Memory B cell (primary cell): ENCODE measurements at regions not wholly inside any gene's neighbourhood (a gene's known extent, or its start where the extent isn't known, plus 50 kb on each side); places are given as distances from the start of the nearest gene placed in this dataset.
A peak's percentile ranks its signal among the peaks of the same experiment; 100 is the strongest.

Experiments
- ATAC-seq: fragments of 150-1000 bp; cut with Tn5 transposase; 2 replicates; pipeline ENCODE4 v1.10.0; 2021; ENCODE audit warnings: low read depth, mild to moderate bottlenecking, moderate library complexity
- DNase-seq, 2 donors: peaks; one replicate each; pipeline ENCODE4 v3.0.0; 2022; ENCODE audit warnings: low spot score in 2 of 2
- H3K27ac Mint-ChIP-seq: one replicate; pipeline ENCODE4 v1.8.0; 2022; ENCODE audit warnings: mild to moderate bottlenecking, moderate library complexity, mixed read lengths
- H3K27me3 Mint-ChIP-seq: one replicate; pipeline ENCODE4 v1.8.0; 2022; ENCODE audit warnings: mixed read lengths
- H3K36me3 Mint-ChIP-seq: one replicate; pipeline ENCODE4 v1.8.0; 2022; ENCODE audit warnings: mild to moderate bottlenecking, mixed read lengths
- H3K4me1 Mint-ChIP-seq: one replicate; pipeline ENCODE4 v1.8.0; 2022; ENCODE audit warnings: mixed read lengths
- H3K4me3 Mint-ChIP-seq: one replicate; pipeline ENCODE4 v1.8.0; 2022; ENCODE audit warnings: mild to moderate bottlenecking, moderate library complexity, mixed read lengths
- H3K9me3 Mint-ChIP-seq: one replicate; pipeline ENCODE4 v1.8.0; 2022; ENCODE audit warnings: mixed read lengths

GRCh38 chr6:44560458-44561059 lies 173.1 kb downstream of the CDC5L start:
- no peaks in the 10 kb centered on the region for H3K36me3 Mint-ChIP-seq
- H3K27me3 Mint-ChIP-seq, result peaks cover 20% of the 10 kb centered on the region
- H3K27ac Mint-ChIP-seq, result no peak overlapping the region

DNA sequence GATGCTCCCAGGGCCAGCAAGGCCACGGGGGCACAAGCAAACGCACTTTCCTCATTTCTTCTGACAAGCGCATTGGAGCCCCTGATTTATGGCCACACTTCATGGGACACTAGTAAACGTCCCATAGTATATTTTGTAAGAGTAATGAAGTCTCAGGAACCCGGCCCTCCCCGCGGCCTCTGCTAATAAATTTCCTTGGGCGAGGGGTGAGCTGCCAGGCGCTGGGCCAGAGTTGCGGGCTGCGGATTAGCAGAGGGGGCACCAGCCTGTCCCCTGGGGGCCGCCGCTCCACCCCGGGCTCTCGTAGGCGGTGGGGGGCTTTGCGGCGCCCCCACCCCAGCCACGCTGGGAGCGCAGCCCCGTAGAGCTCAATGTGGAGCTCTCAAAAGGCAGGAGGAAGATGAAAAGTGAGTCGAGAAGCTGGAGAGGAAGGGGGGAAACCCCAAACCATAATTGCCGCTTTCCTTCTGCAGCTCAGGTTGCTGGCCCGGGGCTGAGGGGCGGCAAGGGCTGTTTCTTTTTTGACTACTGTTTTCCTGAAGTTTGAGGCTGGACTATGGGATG lies 173.6 kb downstream of the CDC5L start:
- DNase-seq (no peak), ATAC-seq (no peak)
- Mint-ChIP-seq H3K4me3 (peak overlapping the region; percentile 29), H3K4me1 (peaks cover 7% of the 10 kb centered on the region), H3K27me3 (peaks cover 20% of the 10 kb centered on the region), H3K9me3 (no peaks in the 10 kb centered on the region), H3K36me3 (no peaks in the 10 kb centered on the region), H3K27ac (no peak overlapping the region)

More at GRCh38 chr6:44560458-44561059, 173.1 kb downstream of the CDC5L start:
- no peak overlapping the region for H3K4me3 Mint-ChIP-seq
- ATAC-seq (no peak), DNase-seq (no peak)
- no peaks in the 10 kb centered on the region for H3K9me3 Mint-ChIP-seq
- peaks cover 7% of the 10 kb centered on the region for H3K4me1 Mint-ChIP-seq

- ATAC-seq, result no peak
- H3K9me3 Mint-ChIP-seq, result no peaks in the 10 kb centered on the region
- no peak for DNase-seq
- peaks cover 22% of the 10 kb centered on the region for H3K27me3 Mint-ChIP-seq
- H3K4me1 Mint-ChIP-seq, result peaks cover 7% of the 10 kb centered on the region
- H3K27ac Mint-ChIP-seq, result no peak overlapping the region
- H3K4me3 Mint-ChIP-seq, result no peak overlapping the region
- no peaks in the 10 kb centered on the region for H3K36me3 Mint-ChIP-seq
Observed at GRCh38 chr6:44561832-44562665, 174.5 kb downstream of the CDC5L start.

- Mint-ChIP-seq H3K27ac (no peak overlapping the region), H3K27me3 (peaks cover 18% of the 10 kb centered on the region)
- ATAC-seq, result no peak
Observed at GRCh38 chr6:44563397-44563796, 175.9 kb downstream of the CDC5L start.

GRCh38 chr6:44564906-44565524 lies 177.5 kb downstream of the CDC5L start:
- ATAC-seq (no peak), DNase-seq (no peak)
- peaks cover 4% of the 10 kb centered on the region for H3K4me1 Mint-ChIP-seq
- H3K27me3 Mint-ChIP-seq, result peaks cover 13% of the 10 kb centered on the region
- H3K4me3 Mint-ChIP-seq, result no peak overlapping the region
- no peaks in the 10 kb centered on the region for H3K9me3 Mint-ChIP-seq
- H3K27ac Mint-ChIP-seq, result no peak overlapping the region
- no peaks in the 10 kb centered on the region for H3K36me3 Mint-ChIP-seq

More at GRCh38 chr6:44563397-44563796, 175.9 kb downstream of the CDC5L start:
- no peak for DNase-seq
- Mint-ChIP-seq H3K4me1 (peaks cover 6% of the 10 kb centered on the region), H3K4me3 (no peak overlapping the region), H3K9me3 (no peaks in the 10 kb centered on the region), H3K36me3 (no peaks in the 10 kb centered on the region)

- ATAC-seq, result no peak
- Mint-ChIP-seq H3K27me3 (peaks cover 11% of the 10 kb centered on the region), H3K4me3 (no peak overlapping the region), H3K9me3 (no peaks in the 10 kb centered on the region), H3K4me1 (no peaks in the 10 kb centered on the region), H3K36me3 (no peaks in the 10 kb centered on the region), H3K27ac (no peak overlapping the region)
- no peak for DNase-seq
Observed at GRCh38 chr6:44567406-44567805, 179.9 kb downstream of the CDC5L start.

DNA sequence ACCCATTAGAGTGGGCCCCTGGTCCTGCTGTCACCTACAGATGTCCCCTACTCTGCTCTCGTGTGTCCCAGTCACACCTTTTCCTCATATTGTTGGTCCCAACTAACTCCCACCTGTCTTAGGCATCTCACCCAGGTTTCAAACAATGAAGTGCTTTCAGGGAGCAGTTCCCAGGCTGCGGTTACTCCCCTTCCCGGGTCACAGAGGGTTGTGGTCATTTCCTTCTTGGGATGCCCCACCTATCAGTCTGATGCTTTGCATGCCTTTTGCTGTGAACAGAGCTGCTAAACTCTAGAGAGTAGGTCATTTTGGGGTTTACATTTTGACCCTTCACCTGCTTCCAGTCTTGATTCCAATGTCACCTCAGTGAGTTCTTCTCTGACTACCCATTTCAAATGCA lies 181.6 kb downstream of the CDC5L start:
- Mint-ChIP-seq H3K36me3 (no peaks in the 10 kb centered on the region), H3K9me3 (no peaks in the 10 kb centered on the region), H3K4me3 (no peak overlapping the region), H3K27me3 (peaks cover 14% of the 10 kb centered on the region), H3K4me1 (no peaks in the 10 kb centered on the region), H3K27ac (no peak overlapping the region)
- ATAC-seq, result no peak
- DNase-seq, result no peak

DNA sequence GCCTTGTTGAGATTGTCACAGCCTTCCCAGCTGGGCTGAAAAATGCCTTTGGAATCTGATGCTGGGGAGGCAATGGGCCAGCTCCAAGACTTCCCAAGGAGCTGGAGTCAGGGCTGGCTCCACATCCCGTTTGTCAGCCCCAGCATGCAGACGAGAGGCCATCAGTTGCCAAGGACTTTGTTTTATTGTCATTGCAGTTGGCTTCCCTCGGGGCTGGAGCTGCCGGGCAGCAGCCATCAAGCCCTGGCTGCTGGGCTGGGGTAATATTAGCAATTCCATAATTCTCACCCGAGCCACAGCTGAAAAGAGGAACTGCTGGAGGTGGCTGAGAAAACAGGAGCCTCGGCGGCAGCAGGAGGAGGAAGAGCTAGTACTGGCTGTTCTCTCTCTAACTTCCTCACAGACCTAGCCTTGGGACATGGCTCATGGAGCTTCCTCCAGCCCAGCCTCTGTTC lies 182.5 kb downstream of the CDC5L start:
- Mint-ChIP-seq H3K4me3 (no peak overlapping the region), H3K9me3 (no peaks in the 10 kb centered on the region), H3K36me3 (no peaks in the 10 kb centered on the region), H3K27me3 (peaks cover 14% of the 10 kb centered on the region), H3K27ac (no peak overlapping the region), H3K4me1 (no peaks in the 10 kb centered on the region)
- DNase-seq (no peak), ATAC-seq (no peak)

GRCh38 chr6:44571510-44571909 lies 184.0 kb downstream of the CDC5L start:
- H3K36me3 Mint-ChIP-seq, result no peaks in the 10 kb centered on the region
- peaks cover 13% of the 10 kb centered on the region for H3K27me3 Mint-ChIP-seq
- H3K4me3 Mint-ChIP-seq, result no peak overlapping the region
- no peaks in the 10 kb centered on the region for H3K4me1 Mint-ChIP-seq
- no peak overlapping the region for H3K27ac Mint-ChIP-seq
- DNase-seq, result no peak
- no peak for ATAC-seq
- no peaks in the 10 kb centered on the region for H3K9me3 Mint-ChIP-seq

- no peaks in the 10 kb centered on the region for H3K4me1 Mint-ChIP-seq
- DNase-seq (no peak), ATAC-seq (no peak)
- no peaks in the 10 kb centered on the region for H3K9me3 Mint-ChIP-seq
- H3K36me3 Mint-ChIP-seq, result no peaks in the 10 kb centered on the region
- H3K27ac Mint-ChIP-seq, result no peak overlapping the region
- H3K4me3 Mint-ChIP-seq, result no peak overlapping the region
- H3K27me3 Mint-ChIP-seq, result peaks cover 10% of the 10 kb centered on the region
Observed at GRCh38 chr6:44572346-44572745, 184.8 kb downstream of the CDC5L start.

DNA sequence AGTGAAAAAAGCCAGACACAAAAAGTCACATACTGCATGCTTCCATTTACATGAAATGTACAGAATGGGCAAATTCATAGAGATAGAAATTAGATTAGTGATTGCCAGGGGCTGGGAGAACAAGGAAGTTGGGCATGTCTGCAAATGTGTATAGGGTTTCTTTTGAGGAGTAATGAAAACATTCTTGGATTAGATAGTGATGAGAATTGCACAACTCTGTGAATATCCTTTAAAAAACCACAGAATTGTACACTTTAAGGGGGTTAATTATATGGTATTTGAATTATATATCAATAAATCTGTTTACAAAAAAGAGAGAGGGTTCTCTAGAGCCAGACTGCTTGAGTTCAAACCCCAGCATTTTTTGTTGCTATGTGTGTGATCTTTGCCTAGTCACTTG lies 188.1 kb downstream of the CDC5L start:
- Mint-ChIP-seq H3K27ac (no peak overlapping the region), H3K4me1 (no peaks in the 10 kb centered on the region), H3K4me3 (no peak overlapping the region), H3K36me3 (no peaks in the 10 kb centered on the region), H3K9me3 (no peaks in the 10 kb centered on the region), H3K27me3 (peaks cover 13% of the 10 kb centered on the region)
- ATAC-seq, result no peak
- DNase-seq, result no peak

- no peaks in the 10 kb centered on the region for H3K9me3 Mint-ChIP-seq
- no peak overlapping the region for H3K4me3 Mint-ChIP-seq
- ATAC-seq (no peak), DNase-seq (no peak)
- H3K27ac Mint-ChIP-seq, result no peak overlapping the region
- no peaks in the 10 kb centered on the region for H3K4me1 Mint-ChIP-seq
- peaks cover 13% of the 10 kb centered on the region for H3K27me3 Mint-ChIP-seq
- no peaks in the 10 kb centered on the region for H3K36me3 Mint-ChIP-seq
Observed at GRCh38 chr6:44576132-44576631, 188.7 kb downstream of the CDC5L start.

DNA sequence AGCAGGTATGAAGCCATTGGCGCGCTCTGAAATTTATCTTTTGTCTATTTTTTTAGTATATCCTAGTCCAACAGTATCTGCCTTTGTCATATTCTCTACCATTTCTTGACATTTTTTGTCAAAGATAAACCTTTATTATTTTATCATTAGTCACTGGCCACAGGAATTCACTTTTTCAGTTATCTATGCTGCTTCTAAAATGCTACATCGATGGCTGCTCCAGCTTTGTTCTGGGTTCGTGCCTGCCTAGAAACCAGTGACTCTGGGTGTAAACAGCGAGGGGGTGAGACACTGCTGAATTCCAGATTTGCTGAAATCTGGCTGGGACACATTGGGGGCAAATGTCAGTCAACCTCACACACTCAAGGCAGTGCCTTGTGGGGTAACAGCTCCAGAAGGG lies 193.4 kb downstream of the CDC5L start:
- Mint-ChIP-seq H3K27ac (no peak overlapping the region), H3K9me3 (peaks cover 5% of the 10 kb centered on the region), H3K36me3 (no peaks in the 10 kb centered on the region), H3K27me3 (peaks cover 5% of the 10 kb centered on the region), H3K4me3 (no peak overlapping the region), H3K4me1 (no peaks in the 10 kb centered on the region)
- DNase-seq, result no peak
- ATAC-seq, result no peak

DNA sequence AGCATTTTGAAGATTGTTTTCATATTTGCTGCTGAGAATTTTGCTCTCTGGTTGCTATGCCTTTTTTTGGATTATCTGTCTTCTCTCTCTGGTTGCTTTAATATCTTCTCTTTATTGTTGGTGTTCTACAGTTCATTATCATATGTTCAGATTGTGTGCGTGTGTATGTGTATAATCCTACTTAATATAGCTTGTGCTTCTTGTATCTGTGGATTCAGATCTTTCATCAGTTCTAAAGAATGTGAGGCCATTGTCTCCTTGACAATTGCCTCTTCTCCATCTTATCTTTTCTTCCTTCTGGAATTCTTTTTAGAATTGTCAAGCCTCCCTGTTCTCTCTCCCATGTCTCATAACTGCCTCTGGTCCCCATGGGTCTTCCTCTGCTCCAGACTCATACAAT lies 195.4 kb downstream of the CDC5L start:
- DNase-seq, result no peak
- Mint-ChIP-seq H3K27me3 (peaks cover 7% of the 10 kb centered on the region), H3K4me3 (no peak overlapping the region), H3K4me1 (no peaks in the 10 kb centered on the region), H3K9me3 (peaks cover 5% of the 10 kb centered on the region), H3K36me3 (no peaks in the 10 kb centered on the region), H3K27ac (no peak overlapping the region)
- no peak for ATAC-seq
